Gastroesophageal sphincter (tissue), 4 donors: ENCODE measurements at regions not wholly inside any gene's neighbourhood (a gene's known extent, or its start where the extent isn't known, plus 50 kb on each side); places are given as distances from the start of the nearest gene placed in this dataset.
"Not testable (repeated sequence)": the region's sequence is repeated elsewhere in the genome, so short reads cannot be mapped to it uniquely, and the experiment has no call there.

Experiments used
- ATAC-seq: fragments of 150-250 bp; one replicate; pipeline ENCODE4 v1.9.1; 2016; ENCODE audit warnings: mild to moderate bottlenecking, moderate library complexity
- H3K27ac ChIP-seq, 4 donors: fragments of 200-600 bp; sonication (generic) in 3 of 4; 1 replicate in 3 of 4; 2 replicates in 1 of 4; pipeline ENCODE4 v1.5.1; 2016 to 2019
- H3K27me3 ChIP-seq: fragments of 200-600 bp; sonication (generic); one replicate; pipeline ENCODE4 v1.5.1; 2019
- H3K36me3 ChIP-seq, 2 donors: fragments of 200-600 bp; sonication (generic); one replicate each; pipeline ENCODE4 v1.5.1; 2019; ENCODE audit warnings: control low read depth in 1 of 2
- H3K4me1 ChIP-seq, 3 donors: fragments of 200-600 bp; sonication (generic); 1 replicate in 2 of 3; 2 replicates in 1 of 3; pipeline ENCODE4 v1.5.1; 2016 to 2019; ENCODE audit warnings: control low read depth in 2 of 3
- H3K4me3 ChIP-seq, 2 donors: fragments of 200-600 bp; sonication (generic); one replicate each; pipeline ENCODE4 v1.5.1; 2019; ENCODE audit warnings: mild to moderate bottlenecking in 1 of 2, moderate library complexity in 1 of 2
- H3K9me3 ChIP-seq, 3 donors: fragments of 200-600 bp; sonication (generic); one replicate each; pipeline ENCODE4 v1.5.1; 2017 to 2019; ENCODE audit warnings: control low read depth in 2 of 3
- EP300 ChIP-seq: sonication (generic); formaldehyde crosslinking; IDR thresholded peaks from one replicate; pipeline ENCODE4 v1.6.1; 2017; ENCODE audit warnings: antibody characterized with exemption, mild to moderate bottlenecking
- POLR2A ChIP-seq, 2 donors: fragments of 450-650 bp; IDR thresholded peaks; one replicate each; pipeline ENCODE4 v1.6.1; 2017; ENCODE audit warnings: antibody characterized with exemption in 2 of 2, mild to moderate bottlenecking in 2 of 2, moderate library complexity in 1 of 2
- POLR2AphosphoS5 ChIP-seq: sonication (generic); formaldehyde crosslinking; IDR thresholded peaks from one replicate; pipeline ENCODE4 v1.6.1; 2017; ENCODE audit warnings: antibody characterized with exemption
- WGBS, 2 donors: methylation state at CpG; one replicate each; pipeline ENCODE4 v1.1.5; 2018; ENCODE audit warnings: low coverage in 1 of 2; 5-methylcytosine and 5-hydroxymethylcytosine counted together
- TF ChIP-seq, protein P1 (sequence below), 4 experiments: fragments of 200-600 bp in 2 of 4; fragments of 450-650 bp in 2 of 4; sonication (generic) in 1 of 4; IDR thresholded peaks; one replicate each; pipeline ENCODE4 v1.5.1; 2017 to 2019; ENCODE audit warnings: antibody characterized with exemption in 4 of 4, mild to moderate bottlenecking in 2 of 4, moderate library complexity in 2 of 4

- no peak overlapping the region for H3K27ac ChIP-seq
- no peak overlapping the region for H3K4me3 ChIP-seq
- no peaks in the 10 kb centered on the region for H3K4me1 ChIP-seq
- 60 to 64% methylated on average over 4 of the region's 4 CpGs for WGBS, 2 donors
- no peaks in the 10 kb centered on the region for H3K36me3 ChIP-seq
- no peak for TF ChIP-seq EP300
- no peak for TF ChIP-seq POLR2AphosphoS5
- TF ChIP-seq, protein P1, sequence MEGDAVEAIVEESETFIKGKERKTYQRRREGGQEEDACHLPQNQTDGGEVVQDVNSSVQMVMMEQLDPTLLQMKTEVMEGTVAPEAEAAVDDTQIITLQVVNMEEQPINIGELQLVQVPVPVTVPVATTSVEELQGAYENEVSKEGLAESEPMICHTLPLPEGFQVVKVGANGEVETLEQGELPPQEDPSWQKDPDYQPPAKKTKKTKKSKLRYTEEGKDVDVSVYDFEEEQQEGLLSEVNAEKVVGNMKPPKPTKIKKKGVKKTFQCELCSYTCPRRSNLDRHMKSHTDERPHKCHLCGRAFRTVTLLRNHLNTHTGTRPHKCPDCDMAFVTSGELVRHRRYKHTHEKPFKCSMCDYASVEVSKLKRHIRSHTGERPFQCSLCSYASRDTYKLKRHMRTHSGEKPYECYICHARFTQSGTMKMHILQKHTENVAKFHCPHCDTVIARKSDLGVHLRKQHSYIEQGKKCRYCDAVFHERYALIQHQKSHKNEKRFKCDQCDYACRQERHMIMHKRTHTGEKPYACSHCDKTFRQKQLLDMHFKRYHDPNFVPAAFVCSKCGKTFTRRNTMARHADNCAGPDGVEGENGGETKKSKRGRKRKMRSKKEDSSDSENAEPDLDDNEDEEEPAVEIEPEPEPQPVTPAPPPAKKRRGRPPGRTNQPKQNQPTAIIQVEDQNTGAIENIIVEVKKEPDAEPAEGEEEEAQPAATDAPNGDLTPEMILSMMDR (IDR thresholded peaks at IDR 0.05) = no peak
- no peak for TF ChIP-seq POLR2A (IDR thresholded peaks at IDR 0.05)
- no peaks in the 10 kb centered on the region for H3K27me3 ChIP-seq
- ATAC-seq = no peak
- no peaks in the 10 kb centered on the region for H3K9me3 ChIP-seq
These were observed 1175.9 kb upstream of the B3GALT2 start for GRCh38 chr1:194362327-194362726.

DNA sequence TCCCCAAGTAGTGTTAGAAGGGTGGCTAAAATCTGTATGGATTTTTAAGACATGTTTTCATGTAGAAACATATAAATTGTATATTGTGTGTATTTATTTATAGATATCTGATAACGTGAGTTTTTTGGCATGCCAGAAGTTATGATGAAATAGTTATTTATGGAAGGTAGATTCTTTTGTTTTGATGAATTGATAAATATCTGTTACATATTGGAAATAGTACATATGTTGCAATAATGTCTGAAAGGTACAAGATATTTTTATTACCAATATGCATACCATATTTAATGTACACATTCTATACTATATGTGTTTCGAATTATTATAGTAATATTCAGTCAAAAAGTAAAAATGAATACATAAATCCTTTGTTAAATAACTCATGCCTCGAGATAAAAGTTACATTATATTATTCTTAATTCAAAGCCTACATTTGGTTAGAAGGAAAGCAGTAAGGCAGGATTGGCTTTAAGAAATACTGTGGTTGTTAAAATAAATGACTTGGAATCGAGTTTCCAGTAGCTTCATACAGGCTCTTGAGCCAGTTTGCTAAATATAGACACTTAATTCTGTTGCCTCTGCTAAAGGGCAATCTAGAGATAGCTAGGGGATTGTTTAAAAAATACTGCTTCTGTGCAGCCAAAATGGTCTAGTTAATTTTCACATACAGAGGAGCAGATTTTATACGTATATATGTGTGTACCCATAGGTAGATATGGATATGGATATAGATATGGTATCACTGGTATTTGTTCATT lies 1175.1 kb upstream of the B3GALT2 start:
- no peaks in the 10 kb centered on the region for H3K4me1 ChIP-seq
- no peaks in the 10 kb centered on the region for H3K36me3 ChIP-seq
- H3K27me3 ChIP-seq = no peaks in the 10 kb centered on the region
- no peak overlapping the region for H3K4me3 ChIP-seq
- 42 to 44% methylated on average over 5 of the region's 5 CpGs for WGBS, 2 donors
- no peak overlapping the region for H3K27ac ChIP-seq
- TF ChIP-seq POLR2AphosphoS5 (no peak), POLR2A (IDR thresholded peaks at IDR 0.05) (no peak), EP300 (no peak)
- TF ChIP-seq, protein P1 (IDR thresholded peaks at IDR 0.05) = no peak
- no peak for ATAC-seq
- H3K9me3 ChIP-seq = no peaks in the 10 kb centered on the region

DNA sequence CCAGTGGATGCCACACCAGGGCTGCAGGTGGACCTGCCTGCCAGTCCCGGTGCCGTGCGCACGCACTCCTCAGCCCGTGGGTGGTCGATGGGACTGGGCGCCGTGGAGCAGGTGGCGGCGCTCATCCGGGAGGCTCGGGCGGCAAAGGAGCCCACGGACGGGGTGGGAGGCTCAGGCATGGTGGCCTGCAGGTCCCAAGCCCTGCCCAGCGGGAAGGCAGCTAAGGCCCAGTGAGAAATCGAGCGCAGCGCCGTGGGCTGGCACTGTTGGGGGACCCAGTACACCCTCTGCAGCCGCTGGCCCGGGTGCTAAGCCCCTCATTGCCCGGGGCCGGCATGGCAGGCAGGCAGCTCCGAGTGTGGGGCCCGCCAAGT lies 1171.8 kb upstream of the B3GALT2 start:
- Histone ChIP-seq H3K4me1 (no peaks in the 10 kb centered on the region), H3K27ac (no peak overlapping the region), H3K9me3 (no peaks in the 10 kb centered on the region), H3K27me3 (no peaks in the 10 kb centered on the region), H3K4me3 (no peak overlapping the region), H3K36me3 (no peaks in the 10 kb centered on the region)
- ATAC-seq = no peak
- no peak for TF ChIP-seq POLR2AphosphoS5
- no peak for TF ChIP-seq EP300
- TF ChIP-seq, protein P1 (IDR thresholded peaks at IDR 0.05) = no peak
- TF ChIP-seq POLR2A (IDR thresholded peaks at IDR 0.05) = no peak
- no CpG with 5 or more reads among the region's 26 CpGs for whole genome bisulfite sequencing, 2 donors

DNA sequence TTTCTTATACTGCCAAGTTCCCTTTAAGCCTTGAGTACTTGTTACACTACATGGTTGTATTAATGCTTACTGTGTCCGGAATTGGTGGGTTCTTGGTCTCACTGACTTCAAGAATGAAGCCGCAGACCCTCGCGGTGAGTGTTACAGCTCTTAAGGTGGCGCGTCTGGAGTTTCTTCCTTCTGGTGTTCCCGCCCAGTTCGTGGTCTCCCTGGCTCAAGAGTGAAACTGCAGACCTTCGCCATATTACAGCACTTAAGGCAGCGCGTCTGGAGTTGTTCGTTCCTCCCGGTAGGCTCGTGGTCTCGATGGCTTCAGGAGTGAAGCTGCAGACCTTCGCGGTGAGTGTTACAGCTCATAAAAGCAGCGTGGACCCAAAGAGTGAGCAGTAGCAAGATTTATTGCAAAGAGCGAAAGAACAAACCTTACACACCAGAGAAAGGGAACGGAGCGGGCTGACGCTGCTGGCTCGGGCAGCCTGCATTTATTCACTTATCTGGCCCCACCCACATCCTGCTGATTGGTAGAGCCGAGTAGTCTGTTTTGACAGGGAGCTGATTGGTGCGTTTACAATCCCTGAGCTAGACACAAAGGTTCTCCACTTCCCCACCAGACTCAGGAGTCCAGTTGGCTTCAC lies 1171.3 kb upstream of the B3GALT2 start:
- H3K27ac ChIP-seq, H3K4me1 ChIP-seq, H3K27me3 ChIP-seq, H3K9me3 ChIP-seq, H3K4me3 ChIP-seq, ATAC-seq, H3K36me3 ChIP-seq: not testable (repeated sequence)
- WGBS, 2 donors = 96% methylated on average over 9 to 22 of the region's 25 CpGs

DNA sequence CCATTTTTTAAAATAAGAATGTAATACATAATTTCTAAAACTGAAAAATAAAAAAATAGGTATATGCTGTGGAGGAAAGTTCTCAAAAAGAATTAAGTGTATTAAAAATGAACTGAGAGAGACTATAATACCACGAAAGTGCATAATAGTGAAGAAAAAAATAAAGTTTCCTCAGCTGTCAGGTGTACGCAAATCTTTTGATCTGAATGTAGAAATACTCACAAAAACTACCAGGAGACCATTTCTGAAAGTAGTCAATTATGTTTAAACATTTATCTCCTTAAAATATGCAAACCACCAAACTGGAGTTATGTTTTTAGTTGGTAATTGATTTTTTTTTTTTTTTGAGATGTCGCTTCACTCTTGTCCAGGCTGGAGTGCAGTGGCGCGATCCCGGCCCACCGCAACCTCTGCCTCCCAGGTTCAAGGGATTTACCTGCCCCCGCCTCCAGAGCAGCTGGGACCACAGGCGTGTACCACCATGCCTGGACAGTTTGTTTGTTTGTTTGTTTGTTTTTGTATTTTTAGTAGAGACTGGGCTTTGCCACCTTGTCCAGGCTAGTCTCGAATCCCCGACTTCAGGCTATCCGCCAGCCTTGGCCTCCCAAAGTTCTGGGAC lies 1169.2 kb upstream of the B3GALT2 start:
- H3K27me3 ChIP-seq = no peaks in the 10 kb centered on the region
- no peaks in the 10 kb centered on the region for H3K36me3 ChIP-seq
- no peaks in the 10 kb centered on the region for H3K4me1 ChIP-seq
- H3K9me3 ChIP-seq = no peaks in the 10 kb centered on the region
- H3K27ac ChIP-seq = no peak overlapping the region
- WGBS, 2 donors = 84 to 90% methylated on average over 12 of the region's 12 CpGs
- TF ChIP-seq EP300 = no peak
- TF ChIP-seq, protein P1 (IDR thresholded peaks at IDR 0.05) = no peak
- TF ChIP-seq POLR2AphosphoS5 = no peak
- no peak for TF ChIP-seq POLR2A (IDR thresholded peaks at IDR 0.05)
- ATAC-seq = no peak
- H3K4me3 ChIP-seq = no peak overlapping the region
